HL-60 (cell line): ENCODE measurements at regions not wholly inside any gene's neighbourhood (a gene's known extent, or its start where the extent isn't known, plus 50 kb on each side); places are given as distances from the start of the nearest gene placed in this dataset.

Experiments
- CTCF ChIP-seq: IDR thresholded peaks from one replicate; pipeline ENCODE4 v1.5.1; 2011; ENCODE audit warnings: low read length, control low read depth, inconsistent platforms; ENCODE audit not compliant: insufficient read depth
- POLR2AphosphoS5 ChIP-seq: IDR thresholded peaks from 2 replicates; pipeline ENCODE4 v1.6.1; 2012; ENCODE audit warnings: low read depth

DNA sequence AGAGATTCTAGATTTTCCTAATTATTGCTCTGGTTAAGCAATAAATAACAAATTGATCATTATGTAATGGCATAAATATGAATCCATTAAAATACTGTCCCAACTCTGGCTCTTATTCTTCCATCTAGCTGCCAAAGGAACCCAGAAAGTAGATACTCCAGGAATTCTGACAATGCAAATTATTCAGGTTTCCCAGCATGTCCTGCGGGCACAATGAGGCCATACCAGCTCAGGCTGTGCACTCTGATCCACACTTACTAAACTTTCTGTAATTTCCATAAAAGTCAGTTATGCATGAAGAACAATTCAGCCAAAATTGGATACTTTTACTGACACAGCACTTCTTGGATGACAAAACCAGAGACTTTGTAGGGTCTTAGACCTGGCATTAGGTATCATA is 576.3 kb downstream of the KCNH5 start:
- TF ChIP-seq CTCF (no peak), POLR2AphosphoS5 (no peak)
